ENCODE measurements at regions not wholly inside any gene's neighbourhood (a gene's known extent, or its start where the extent isn't known, plus 50 kb on each side); places are given as distances from the start of the nearest gene placed in this dataset.
A peak's percentile ranks its signal among the peaks of the same experiment; 100 is the strongest.

GRCh38 chr5:167525004-167525403, 766.4 kb upstream of the WWC1 start:
- H3K9me3 ChIP-seq (ENCODE audit: control insufficient read depth in 5 of 5, low read length in 5 of 5), result peaks cover 0 to 7% (median 0%) of the 10 kb centered on the region in 5 donors
- no peaks in the 10 kb centered on the region for H3K27me3 ChIP-seq (ENCODE audit: control insufficient read depth in 5 of 5, insufficient read depth in 4 of 5, low read length in 5 of 5)
- H3K9ac ChIP-seq (ENCODE audit: low read length in 5 of 5), result no peak overlapping the region
- no peaks in the 10 kb centered on the region for H3K4me1 ChIP-seq (ENCODE audit: control insufficient read depth in 5 of 5, insufficient read depth in 5 of 5, low read length in 5 of 5)
- H3K27ac ChIP-seq (ENCODE audit: low read depth, low read length), result no peak overlapping the region
- no peak overlapping the region for H3K4me3 ChIP-seq (ENCODE audit: low read depth in 1 of 5, low read length in 5 of 5)
- no peaks in the 10 kb centered on the region for H3K36me3 ChIP-seq (ENCODE audit: control insufficient read depth in 5 of 5, insufficient read depth in 5 of 5, low read length in 5 of 5)

- peaks cover 0 to 6% (median 0%) of the 10 kb centered on the region in 5 donors for H3K27me3 ChIP-seq (ENCODE audit: control insufficient read depth in 5 of 5, insufficient read depth in 4 of 5, low read length in 5 of 5)
- no peaks in the 10 kb centered on the region for H3K9me3 ChIP-seq (ENCODE audit: control insufficient read depth in 5 of 5, low read length in 5 of 5)
- H3K4me1 ChIP-seq (ENCODE audit: control insufficient read depth in 5 of 5, insufficient read depth in 5 of 5, low read length in 5 of 5), result no peaks in the 10 kb centered on the region
- H3K4me3 ChIP-seq (ENCODE audit: low read depth in 1 of 5, low read length in 5 of 5), result no peak overlapping the region
- no peak overlapping the region for H3K9ac ChIP-seq (ENCODE audit: low read length in 5 of 5)
- H3K27ac ChIP-seq (ENCODE audit: low read depth, low read length), result no peak overlapping the region
- H3K36me3 ChIP-seq (ENCODE audit: control insufficient read depth in 5 of 5, insufficient read depth in 5 of 5, low read length in 5 of 5), result no peaks in the 10 kb centered on the region
Observed at GRCh38 chr5:167528651-167529050, 762.8 kb upstream of the WWC1 start.

- Histone ChIP-seq H3K9me3 (ENCODE audit: control insufficient read depth in 5 of 5, low read length in 5 of 5) (no peaks in the 10 kb centered on the region), H3K9ac (ENCODE audit: low read length in 5 of 5) (no peak overlapping the region)
Observed at GRCh38 chr5:167530548-167530947, 760.9 kb upstream of the WWC1 start.

GRCh38 chr5:167533814-167534795, 757.3 kb upstream of the WWC1 start:
- Histone ChIP-seq H3K27me3 (ENCODE audit: control insufficient read depth in 5 of 5, insufficient read depth in 4 of 5, low read length in 5 of 5) (peaks cover 0 to 6% (median 0%) of the 10 kb centered on the region in 5 donors), H3K9ac (ENCODE audit: low read length in 5 of 5) (no peak overlapping the region), H3K4me1 (ENCODE audit: control insufficient read depth in 5 of 5, insufficient read depth in 5 of 5, low read length in 5 of 5) (no peaks in the 10 kb centered on the region), H3K27ac (ENCODE audit: low read depth, low read length) (no peak overlapping the region), H3K36me3 (ENCODE audit: control insufficient read depth in 5 of 5, insufficient read depth in 5 of 5, low read length in 5 of 5) (no peaks in the 10 kb centered on the region), H3K4me3 (ENCODE audit: low read depth in 1 of 5, low read length in 5 of 5) (no peak overlapping the region), H3K9me3 (ENCODE audit: control insufficient read depth in 5 of 5, low read length in 5 of 5) (peaks cover 0 to 4% (median 0%) of the 10 kb centered on the region in 5 donors)

More at GRCh38 chr5:167530548-167530947, 760.9 kb upstream of the WWC1 start:
- Histone ChIP-seq H3K27ac (ENCODE audit: low read depth, low read length) (no peak overlapping the region), H3K36me3 (ENCODE audit: control insufficient read depth in 5 of 5, insufficient read depth in 5 of 5, low read length in 5 of 5) (no peaks in the 10 kb centered on the region), H3K27me3 (ENCODE audit: control insufficient read depth in 5 of 5, insufficient read depth in 4 of 5, low read length in 5 of 5) (peaks cover 0 to 6% (median 0%) of the 10 kb centered on the region in 5 donors), H3K4me3 (ENCODE audit: low read depth in 1 of 5, low read length in 5 of 5) (peak overlapping the region in 1 of 5 donors; percentile 12), H3K4me1 (ENCODE audit: control insufficient read depth in 5 of 5, insufficient read depth in 5 of 5, low read length in 5 of 5) (no peaks in the 10 kb centered on the region)

GRCh38 chr5:167539747-167540146, 751.7 kb upstream of the WWC1 start:
- no peak overlapping the region for H3K4me3 ChIP-seq (ENCODE audit: low read depth in 1 of 5, low read length in 5 of 5)
- no peak overlapping the region for H3K27ac ChIP-seq (ENCODE audit: low read depth, low read length)
- no peaks in the 10 kb centered on the region for H3K4me1 ChIP-seq (ENCODE audit: control insufficient read depth in 5 of 5, insufficient read depth in 5 of 5, low read length in 5 of 5)
- H3K27me3 ChIP-seq (ENCODE audit: control insufficient read depth in 5 of 5, insufficient read depth in 4 of 5, low read length in 5 of 5), result no peaks in the 10 kb centered on the region
- no peaks in the 10 kb centered on the region for H3K36me3 ChIP-seq (ENCODE audit: control insufficient read depth in 5 of 5, insufficient read depth in 5 of 5, low read length in 5 of 5)
- peaks cover 0 to 4% (median 0%) of the 10 kb centered on the region in 5 donors for H3K9me3 ChIP-seq (ENCODE audit: control insufficient read depth in 5 of 5, low read length in 5 of 5)
- H3K9ac ChIP-seq (ENCODE audit: low read length in 5 of 5), result no peak overlapping the region

GRCh38 chr5:167546270-167546669, 745.2 kb upstream of the WWC1 start:
- no peak overlapping the region for H3K4me3 ChIP-seq (ENCODE audit: low read depth in 1 of 5, low read length in 5 of 5)
- no peaks in the 10 kb centered on the region for H3K36me3 ChIP-seq (ENCODE audit: control insufficient read depth in 5 of 5, insufficient read depth in 5 of 5, low read length in 5 of 5)
- H3K4me1 ChIP-seq (ENCODE audit: control insufficient read depth in 5 of 5, insufficient read depth in 5 of 5, low read length in 5 of 5), result peaks cover 0 to 9% (median 7%) of the 10 kb centered on the region in 5 donors
- H3K9ac ChIP-seq (ENCODE audit: low read length in 5 of 5), result no peak overlapping the region
- H3K27ac ChIP-seq (ENCODE audit: low read depth, low read length), result no peak overlapping the region
- H3K9me3 ChIP-seq (ENCODE audit: control insufficient read depth in 5 of 5, low read length in 5 of 5), result no peaks in the 10 kb centered on the region
- no peaks in the 10 kb centered on the region for H3K27me3 ChIP-seq (ENCODE audit: control insufficient read depth in 5 of 5, insufficient read depth in 4 of 5, low read length in 5 of 5)

- no peaks in the 10 kb centered on the region for H3K36me3 ChIP-seq (ENCODE audit: control insufficient read depth in 5 of 5, insufficient read depth in 5 of 5, low read length in 5 of 5)
- no peak overlapping the region for H3K27ac ChIP-seq (ENCODE audit: low read depth, low read length)
- H3K27me3 ChIP-seq (ENCODE audit: control insufficient read depth in 5 of 5, insufficient read depth in 4 of 5, low read length in 5 of 5), result no peaks in the 10 kb centered on the region
Observed at GRCh38 chr5:167552356-167552755, 739.1 kb upstream of the WWC1 start.

GRCh38 chr5:167553511-167553910, 737.9 kb upstream of the WWC1 start:
- Histone ChIP-seq H3K27me3 (ENCODE audit: control insufficient read depth in 5 of 5, insufficient read depth in 4 of 5, low read length in 5 of 5) (no peaks in the 10 kb centered on the region), H3K4me3 (ENCODE audit: low read depth in 1 of 5, low read length in 5 of 5) (no peak overlapping the region), H3K9me3 (ENCODE audit: control insufficient read depth in 5 of 5, low read length in 5 of 5) (no peaks in the 10 kb centered on the region), H3K36me3 (ENCODE audit: control insufficient read depth in 5 of 5, insufficient read depth in 5 of 5, low read length in 5 of 5) (no peaks in the 10 kb centered on the region), H3K27ac (ENCODE audit: low read depth, low read length) (no peak overlapping the region), H3K9ac (ENCODE audit: low read length in 5 of 5) (no peak overlapping the region), H3K4me1 (ENCODE audit: control insufficient read depth in 5 of 5, insufficient read depth in 5 of 5, low read length in 5 of 5) (peaks cover 0 to 14% (median 7%) of the 10 kb centered on the region in 5 donors)

More at GRCh38 chr5:167552356-167552755, 739.1 kb upstream of the WWC1 start:
- Histone ChIP-seq H3K4me1 (ENCODE audit: control insufficient read depth in 5 of 5, insufficient read depth in 5 of 5, low read length in 5 of 5) (peaks cover 0 to 14% (median 7%) of the 10 kb centered on the region in 5 donors), H3K9me3 (ENCODE audit: control insufficient read depth in 5 of 5, low read length in 5 of 5) (no peaks in the 10 kb centered on the region), H3K9ac (ENCODE audit: low read length in 5 of 5) (no peak overlapping the region), H3K4me3 (ENCODE audit: low read depth in 1 of 5, low read length in 5 of 5) (no peak overlapping the region)

- no peak overlapping the region for H3K9ac ChIP-seq (ENCODE audit: low read length in 5 of 5)
- no peaks in the 10 kb centered on the region for H3K27me3 ChIP-seq (ENCODE audit: control insufficient read depth in 5 of 5, insufficient read depth in 4 of 5, low read length in 5 of 5)
- no peaks in the 10 kb centered on the region for H3K9me3 ChIP-seq (ENCODE audit: control insufficient read depth in 5 of 5, low read length in 5 of 5)
- H3K4me1 ChIP-seq (ENCODE audit: control insufficient read depth in 5 of 5, insufficient read depth in 5 of 5, low read length in 5 of 5), result peaks cover 0 to 14% (median 7%) of the 10 kb centered on the region in 5 donors
- no peak overlapping the region for H3K4me3 ChIP-seq (ENCODE audit: low read depth in 1 of 5, low read length in 5 of 5)
- H3K27ac ChIP-seq (ENCODE audit: low read depth, low read length), result no peak overlapping the region
- H3K36me3 ChIP-seq (ENCODE audit: control insufficient read depth in 5 of 5, insufficient read depth in 5 of 5, low read length in 5 of 5), result no peaks in the 10 kb centered on the region
Observed at GRCh38 chr5:167554564-167555290, 736.7 kb upstream of the WWC1 start.

Data from subcutaneous abdominal adipose tissue (tissue), 5 donors.